Stimulated activated naive CD8-positive, alpha-beta T cell treated with anti-CD3 and anti-CD28 coated beads, Interleukin-15, Interleukin-2, amounts not matched to agents 100 ng/mL and 50 ng/mL, for 24 hours (primary cell): ENCODE measurements at regions not wholly inside any gene's neighbourhood (a gene's known extent, or its start where the extent isn't known, plus 50 kb on each side); places are given as distances from the start of the nearest gene placed in this dataset.
"Not testable (repeated sequence)": the region's sequence is repeated elsewhere in the genome, so short reads cannot be mapped to it uniquely, and the experiment has no call there.

Experiments
- H3K27ac Mint-ChIP-seq: one replicate; pipeline ENCODE4 v1.8.0; 2021; ENCODE audit warnings: mild to moderate bottlenecking, mixed read lengths
- H3K27me3 Mint-ChIP-seq: one replicate; pipeline ENCODE4 v1.8.0; 2021; ENCODE audit warnings: mixed read lengths
- H3K36me3 Mint-ChIP-seq: one replicate; pipeline ENCODE4 v1.8.0; 2021; ENCODE audit warnings: low read depth, mixed read lengths
- H3K4me1 Mint-ChIP-seq: one replicate; pipeline ENCODE4 v1.8.0; 2021; ENCODE audit warnings: low read depth, mixed read lengths
- H3K4me3 Mint-ChIP-seq: one replicate; pipeline ENCODE4 v1.8.0; 2021; ENCODE audit warnings: mild to moderate bottlenecking, mixed read lengths
- H3K9me3 Mint-ChIP-seq: one replicate; pipeline ENCODE4 v1.8.0; 2021; ENCODE audit warnings: mixed read lengths

DNA sequence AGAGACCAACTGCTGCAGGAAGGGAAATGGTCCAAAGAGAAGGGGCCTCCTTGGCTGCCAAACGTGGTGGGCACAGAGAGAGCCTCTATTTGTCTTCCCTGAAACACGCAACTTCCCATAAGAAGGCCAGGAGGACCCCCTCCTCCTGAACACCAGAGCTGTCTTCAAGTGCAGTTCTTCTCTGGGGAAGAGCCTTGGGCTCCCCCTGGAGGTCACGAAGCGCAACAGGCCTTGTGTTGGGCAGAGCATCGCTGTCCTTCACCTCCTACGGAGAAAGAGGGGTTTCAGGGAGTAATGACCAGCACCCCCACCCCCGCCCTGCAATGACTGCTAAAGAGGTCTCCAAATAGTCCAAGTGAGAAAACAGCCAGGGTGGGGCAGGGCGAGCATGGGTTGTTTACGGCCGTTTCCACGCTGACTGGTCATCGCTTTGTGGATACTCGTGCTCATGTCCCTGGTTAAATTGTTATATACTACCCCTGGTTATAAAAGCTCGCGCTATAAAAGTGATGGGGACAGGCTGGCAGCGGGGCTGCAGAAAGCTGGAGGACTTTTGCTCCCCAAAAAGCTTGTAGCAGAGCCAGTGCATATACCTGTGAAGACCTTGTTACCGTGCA, 397.5 kb upstream of the ATP10A start:
- Mint-ChIP-seq H3K36me3 (no peaks in the 10 kb centered on the region), H3K27ac (no peak overlapping the region), H3K9me3 (peaks cover 2% of the 10 kb centered on the region), H3K4me1 (no peaks in the 10 kb centered on the region), H3K27me3 (peaks cover 9% of the 10 kb centered on the region), H3K4me3 (no peak overlapping the region)

DNA sequence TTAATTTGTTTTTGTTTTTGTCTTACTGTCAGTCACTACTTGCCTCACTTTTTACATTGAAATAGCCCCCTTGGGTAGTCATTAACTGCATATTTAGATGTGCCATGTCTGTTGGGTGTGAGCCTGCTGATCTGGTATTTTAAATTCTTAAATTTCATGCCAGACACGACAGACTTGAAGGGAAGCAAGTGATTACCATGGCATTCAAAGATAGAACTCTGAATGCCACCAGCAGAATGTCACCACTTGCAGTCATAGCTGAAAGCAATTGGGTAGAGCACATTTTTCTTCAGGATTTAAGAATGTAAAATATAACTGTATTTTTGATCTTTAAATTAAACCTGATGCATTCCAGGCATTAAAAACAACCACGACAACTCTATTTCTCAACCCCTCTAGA, 396.5 kb upstream of the ATP10A start:
- no peak overlapping the region for H3K27ac Mint-ChIP-seq
- no peak overlapping the region for H3K4me3 Mint-ChIP-seq
- no peaks in the 10 kb centered on the region for H3K36me3 Mint-ChIP-seq
- H3K27me3 Mint-ChIP-seq: peaks cover 9% of the 10 kb centered on the region
- H3K9me3 Mint-ChIP-seq: peaks cover 4% of the 10 kb centered on the region
- no peaks in the 10 kb centered on the region for H3K4me1 Mint-ChIP-seq

DNA sequence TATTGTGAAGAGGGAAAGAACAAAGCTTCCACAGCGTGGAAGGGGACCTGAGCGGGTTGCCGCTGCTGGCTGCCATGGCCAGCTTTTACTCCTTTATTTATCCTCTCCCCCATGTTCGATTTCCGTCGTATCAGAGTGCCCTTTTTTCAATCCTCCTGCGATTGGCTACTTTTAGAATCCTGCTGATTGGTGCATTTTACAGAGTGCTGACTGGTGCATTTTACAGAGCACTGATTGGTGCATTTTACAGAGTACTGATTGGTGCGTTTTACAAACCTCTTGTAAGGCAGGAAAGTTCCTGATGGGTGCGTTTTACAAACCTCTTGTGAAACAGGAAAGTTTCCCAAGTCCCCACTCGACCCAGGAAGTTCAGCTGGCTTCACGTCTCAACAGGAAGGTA, 381.7 kb upstream of the ATP10A start:
- peaks cover 14% of the 10 kb centered on the region for H3K9me3 Mint-ChIP-seq
- H3K27me3 Mint-ChIP-seq, H3K4me1 Mint-ChIP-seq, H3K4me3 Mint-ChIP-seq, H3K36me3 Mint-ChIP-seq, H3K27ac Mint-ChIP-seq: not testable (repeated sequence)

DNA sequence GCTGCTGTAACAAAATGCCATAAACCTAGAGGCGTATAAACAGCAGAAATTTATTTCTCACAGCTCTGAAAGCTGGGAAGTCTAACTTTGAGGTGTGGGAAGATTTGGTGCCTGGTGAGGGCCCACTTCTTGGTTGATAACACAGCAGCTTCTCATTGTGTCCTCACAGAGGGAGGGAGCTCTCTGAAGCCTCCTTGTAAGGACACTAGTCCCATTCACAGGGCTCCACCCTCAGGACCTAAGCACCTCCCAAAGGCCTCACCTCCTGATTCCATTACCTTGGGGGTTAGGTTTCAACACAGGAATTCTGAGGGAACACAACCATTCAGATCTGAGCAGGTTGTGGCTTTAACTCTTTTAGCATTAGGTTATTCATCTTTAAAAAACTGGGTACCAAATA, 380.3 kb upstream of the ATP10A start:
- H3K36me3 Mint-ChIP-seq: no peaks in the 10 kb centered on the region
- no peak overlapping the region for H3K27ac Mint-ChIP-seq
- H3K4me3 Mint-ChIP-seq: no peak overlapping the region
- H3K9me3 Mint-ChIP-seq: peaks cover 9% of the 10 kb centered on the region
- no peaks in the 10 kb centered on the region for H3K27me3 Mint-ChIP-seq
- H3K4me1 Mint-ChIP-seq: no peaks in the 10 kb centered on the region

DNA sequence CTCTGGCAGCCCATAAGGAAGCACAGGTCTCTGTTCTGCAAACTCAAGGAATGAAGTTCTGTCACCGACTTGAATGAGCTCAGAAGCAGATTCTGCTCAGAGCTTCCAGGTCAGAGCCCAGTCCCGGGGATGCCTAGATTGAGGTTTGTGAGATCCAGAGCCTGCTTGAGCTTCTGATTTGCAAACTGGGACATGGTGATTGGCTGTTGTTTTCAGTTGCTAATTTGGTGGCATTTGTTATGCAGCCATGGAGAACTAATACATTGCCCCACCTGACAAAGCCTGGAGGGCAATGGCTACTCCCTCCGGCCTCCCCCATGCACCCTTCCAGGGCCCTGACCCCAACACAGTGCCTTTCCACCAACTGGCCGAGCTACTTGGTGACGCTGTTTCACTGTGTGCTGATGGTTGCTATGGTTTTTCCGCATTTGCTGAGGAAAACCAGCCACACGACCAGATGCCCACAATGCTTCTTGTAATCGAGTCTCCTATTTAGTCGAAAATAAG, 379.5 kb upstream of the ATP10A start:
- Mint-ChIP-seq H3K4me3 (no peak overlapping the region), H3K9me3 (peaks cover 9% of the 10 kb centered on the region), H3K27ac (no peak overlapping the region)

DNA sequence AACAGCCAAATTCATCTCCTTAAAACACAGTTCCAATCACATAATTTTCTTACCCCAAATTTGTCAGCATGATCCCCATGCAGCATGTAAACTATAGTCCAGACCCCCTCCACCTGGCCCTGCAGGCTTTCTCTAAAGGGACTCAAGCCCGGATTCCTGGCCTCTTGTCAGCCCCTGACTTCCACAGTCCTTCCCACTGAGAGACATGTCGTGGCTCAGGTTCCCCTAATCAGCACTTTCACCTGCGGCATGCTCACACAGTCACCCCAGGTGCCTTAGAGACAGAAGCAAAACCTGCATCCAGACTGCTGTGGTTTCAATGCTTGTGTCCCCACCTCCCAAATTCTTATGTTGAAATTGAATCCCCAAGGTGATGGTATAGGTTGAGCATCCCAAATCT, 372.7 kb upstream of the ATP10A start:
- H3K27ac Mint-ChIP-seq: no peak overlapping the region
- peaks cover 9% of the 10 kb centered on the region for H3K9me3 Mint-ChIP-seq
- no peaks in the 10 kb centered on the region for H3K4me1 Mint-ChIP-seq
- H3K36me3 Mint-ChIP-seq: no peaks in the 10 kb centered on the region
- peaks cover 10% of the 10 kb centered on the region for H3K27me3 Mint-ChIP-seq
- no peak overlapping the region for H3K4me3 Mint-ChIP-seq

More for the DNA sequence above, 379.5 kb upstream of the ATP10A start:
- no peaks in the 10 kb centered on the region for H3K36me3 Mint-ChIP-seq
- H3K27me3 Mint-ChIP-seq: no peaks in the 10 kb centered on the region
- no peaks in the 10 kb centered on the region for H3K4me1 Mint-ChIP-seq

DNA sequence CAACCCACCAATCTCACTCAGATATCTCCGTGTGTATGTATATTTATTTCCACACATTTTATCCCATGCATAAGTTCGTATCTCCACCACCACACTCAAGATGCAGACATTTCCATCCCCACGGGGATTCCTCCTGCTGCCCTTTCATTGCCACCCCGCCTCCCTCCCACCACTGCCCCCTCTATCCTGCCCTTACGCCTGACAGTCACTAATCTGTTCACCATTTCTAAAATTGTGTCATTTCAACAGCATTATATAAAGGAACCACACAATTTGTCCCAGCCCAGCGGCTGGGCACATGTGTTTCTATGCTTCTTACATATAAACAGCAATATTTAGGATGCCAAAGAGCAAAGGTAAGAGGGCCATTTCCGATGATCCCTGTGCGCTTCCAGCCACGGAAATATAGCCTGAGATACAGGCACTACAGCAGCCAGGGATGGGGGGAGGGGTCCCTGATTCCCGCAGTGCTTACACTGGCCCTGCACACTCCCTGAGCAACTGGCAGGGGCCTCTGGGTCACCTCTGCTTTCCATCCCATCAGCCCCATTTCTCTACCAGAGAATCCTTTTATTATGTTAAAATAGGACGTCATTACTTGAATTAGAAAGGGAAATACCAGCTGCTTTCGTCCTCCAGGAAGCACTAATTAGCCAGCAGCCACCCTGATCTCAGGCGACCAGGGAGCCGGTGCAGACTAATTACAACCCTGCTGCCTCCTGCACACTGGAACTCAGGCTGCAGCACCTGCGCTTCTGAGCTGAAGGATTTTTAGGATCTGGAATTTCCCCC, 372.0 kb upstream of the ATP10A start:
- H3K27ac Mint-ChIP-seq: no peak overlapping the region
- no peaks in the 10 kb centered on the region for H3K36me3 Mint-ChIP-seq
- H3K4me3 Mint-ChIP-seq: no peak overlapping the region
- peaks cover 10% of the 10 kb centered on the region for H3K27me3 Mint-ChIP-seq
- H3K9me3 Mint-ChIP-seq: peaks cover 9% of the 10 kb centered on the region
- H3K4me1 Mint-ChIP-seq: no peaks in the 10 kb centered on the region

DNA sequence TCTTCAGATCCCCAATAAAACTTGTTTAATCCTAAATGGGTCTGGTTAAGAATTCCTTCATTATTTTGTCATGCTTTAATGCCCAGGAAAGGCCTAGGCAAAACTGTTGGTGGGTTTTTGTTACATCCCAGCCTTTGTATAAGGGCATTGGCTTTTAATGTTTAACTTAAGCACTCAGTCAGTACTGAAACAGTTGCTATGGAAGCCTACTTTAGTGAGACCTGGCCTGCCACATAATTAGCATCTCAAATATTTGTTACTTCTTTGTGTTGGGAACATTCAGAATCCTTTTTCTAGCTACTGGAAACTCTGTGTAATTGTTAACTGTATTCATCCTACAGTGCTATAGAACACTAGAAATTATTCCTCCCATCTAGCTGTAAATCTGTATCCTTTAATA, 369.6 kb upstream of the ATP10A start:
- Mint-ChIP-seq H3K4me3 (no peak overlapping the region), H3K36me3 (no peaks in the 10 kb centered on the region)

DNA sequence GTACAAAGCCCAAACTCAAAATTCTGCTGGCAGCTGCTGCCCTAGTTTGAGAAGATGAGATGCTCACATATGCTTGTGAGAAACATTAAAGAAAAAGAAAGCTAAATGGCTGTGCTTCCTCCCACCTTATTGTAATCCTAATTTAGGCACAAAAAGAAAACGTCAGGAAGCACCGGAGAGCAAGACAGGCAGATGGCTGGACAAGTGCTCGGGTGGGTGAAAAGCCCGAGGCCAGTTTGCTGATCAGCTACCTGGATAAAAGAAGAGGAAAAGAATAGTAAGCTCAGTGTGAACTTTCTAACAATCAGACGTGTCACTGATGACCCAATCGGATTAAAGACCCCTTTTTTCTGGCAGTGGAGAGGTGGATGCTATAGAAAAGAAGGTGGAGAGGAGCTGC, 368.0 kb upstream of the ATP10A start:
- Mint-ChIP-seq H3K9me3 (peaks cover 22% of the 10 kb centered on the region), H3K4me1 (no peaks in the 10 kb centered on the region), H3K4me3 (no peak overlapping the region), H3K27me3 (peaks cover 10% of the 10 kb centered on the region), H3K27ac (no peak overlapping the region), H3K36me3 (no peaks in the 10 kb centered on the region)

More for the DNA sequence above, 369.6 kb upstream of the ATP10A start:
- Mint-ChIP-seq H3K27me3 (peaks cover 10% of the 10 kb centered on the region), H3K27ac (no peak overlapping the region), H3K9me3 (peaks cover 16% of the 10 kb centered on the region), H3K4me1 (no peaks in the 10 kb centered on the region)

DNA sequence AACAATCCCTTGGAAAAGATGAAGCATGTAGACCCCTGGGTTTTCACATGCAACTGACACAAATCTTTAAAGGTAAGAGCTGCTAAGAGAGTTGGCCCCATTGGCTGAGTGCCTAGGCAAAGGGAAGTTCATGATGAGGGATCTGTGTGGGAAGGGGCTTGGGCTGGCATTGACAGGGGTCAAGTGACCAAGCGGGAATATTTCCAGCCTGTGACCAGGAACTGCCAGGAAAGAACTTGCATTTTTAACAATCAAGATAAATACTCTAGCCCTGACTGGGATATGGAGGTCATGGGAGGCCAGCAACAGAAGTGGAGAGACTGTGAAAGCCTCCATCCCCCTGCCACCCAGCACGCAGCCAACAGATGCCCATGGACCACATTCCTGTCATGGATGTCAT, 361.1 kb upstream of the ATP10A start:
- no peak overlapping the region for H3K27ac Mint-ChIP-seq
- no peaks in the 10 kb centered on the region for H3K36me3 Mint-ChIP-seq
- peaks cover 14% of the 10 kb centered on the region for H3K9me3 Mint-ChIP-seq
- no peaks in the 10 kb centered on the region for H3K27me3 Mint-ChIP-seq
- H3K4me1 Mint-ChIP-seq: no peaks in the 10 kb centered on the region
- no peak overlapping the region for H3K4me3 Mint-ChIP-seq

DNA sequence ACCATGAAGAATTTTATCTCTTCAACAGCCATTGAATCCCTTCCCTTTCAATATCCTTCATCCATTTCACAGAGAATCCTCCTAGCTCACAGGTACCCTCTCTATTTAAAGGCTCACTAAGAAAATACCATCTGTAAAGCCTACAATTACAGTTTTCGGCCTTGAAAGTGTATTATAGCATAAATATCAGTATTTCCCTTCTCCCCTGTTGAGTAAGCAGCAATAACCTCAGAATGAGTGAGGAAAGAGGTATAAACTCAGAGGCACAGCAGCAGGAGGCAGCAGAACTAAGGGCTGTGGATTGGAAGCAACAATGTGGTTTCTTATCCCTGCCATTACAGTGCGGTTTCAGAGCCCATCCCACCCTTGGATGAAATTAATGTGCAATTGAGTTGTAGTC, 360.6 kb upstream of the ATP10A start:
- no peaks in the 10 kb centered on the region for H3K36me3 Mint-ChIP-seq
- H3K27me3 Mint-ChIP-seq: no peaks in the 10 kb centered on the region
- no peak overlapping the region for H3K27ac Mint-ChIP-seq
- peaks cover 9% of the 10 kb centered on the region for H3K9me3 Mint-ChIP-seq
- no peak overlapping the region for H3K4me3 Mint-ChIP-seq
- H3K4me1 Mint-ChIP-seq: no peaks in the 10 kb centered on the region

DNA sequence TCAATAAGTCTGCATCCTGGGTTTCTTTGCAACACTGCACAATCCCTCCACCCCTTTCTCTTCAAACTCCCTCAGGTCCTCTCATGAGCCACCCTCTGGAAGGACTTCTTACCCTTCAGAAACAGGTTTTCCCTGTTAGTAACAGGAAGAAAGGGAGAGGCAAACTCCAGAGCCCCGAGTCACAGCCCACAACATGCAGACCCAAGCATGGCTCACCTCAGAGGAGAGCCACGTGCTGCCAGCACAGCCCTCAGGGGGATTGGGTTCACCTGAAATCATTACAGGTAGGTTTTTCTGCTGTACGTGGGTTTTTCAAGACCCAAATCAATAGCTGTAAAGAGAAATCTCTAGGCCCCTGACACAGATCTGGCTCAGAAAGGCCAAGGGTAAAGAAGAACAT, 359.7 kb upstream of the ATP10A start:
- Mint-ChIP-seq H3K4me3 (no peak overlapping the region), H3K9me3 (peaks cover 9% of the 10 kb centered on the region), H3K27me3 (no peaks in the 10 kb centered on the region), H3K36me3 (no peaks in the 10 kb centered on the region), H3K4me1 (no peaks in the 10 kb centered on the region), H3K27ac (no peak overlapping the region)

DNA sequence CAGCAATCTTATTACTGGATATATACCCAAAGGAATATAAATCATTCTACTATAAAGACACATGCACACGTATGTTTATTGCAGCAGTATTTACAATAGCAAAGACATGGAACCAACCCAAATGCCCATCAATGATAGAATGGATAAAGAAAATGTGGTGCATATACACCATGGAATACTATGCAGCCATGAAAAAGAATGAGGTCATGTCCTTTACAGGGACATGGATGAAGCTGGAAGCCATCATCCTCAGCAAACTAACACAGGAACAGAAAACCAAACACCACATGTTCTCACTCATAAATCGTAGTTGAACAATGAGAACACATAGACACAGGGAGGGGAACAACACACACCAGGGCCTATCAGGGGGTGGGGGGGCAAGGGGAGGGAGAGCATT, 353.9 kb upstream of the ATP10A start:
- not testable (repeated sequence) for H3K4me1 Mint-ChIP-seq, H3K27ac Mint-ChIP-seq, H3K36me3 Mint-ChIP-seq, H3K27me3 Mint-ChIP-seq, H3K4me3 Mint-ChIP-seq, H3K9me3 Mint-ChIP-seq

DNA sequence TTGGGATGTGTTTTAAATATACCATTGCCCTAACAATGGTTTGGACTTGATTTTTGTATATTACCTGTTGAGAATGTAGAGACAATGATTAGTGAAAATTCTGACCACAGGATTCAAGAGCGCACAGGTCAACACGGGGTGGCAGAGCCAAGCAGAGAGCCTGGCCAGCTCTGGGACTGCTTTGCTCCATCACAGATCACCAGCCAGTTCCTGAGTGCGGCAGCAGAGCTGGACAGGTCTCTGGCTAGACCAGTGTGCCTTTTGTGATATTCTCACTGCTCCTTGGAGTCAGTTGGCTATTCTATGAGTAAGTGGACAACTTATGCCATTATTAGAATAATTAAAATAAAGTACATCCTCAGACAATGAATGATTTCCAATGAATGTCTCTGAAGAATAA, 351.2 kb upstream of the ATP10A start:
- Mint-ChIP-seq H3K27me3 (no peaks in the 10 kb centered on the region), H3K4me1 (no peaks in the 10 kb centered on the region), H3K27ac (no peak overlapping the region), H3K9me3 (no peaks in the 10 kb centered on the region), H3K4me3 (no peak overlapping the region), H3K36me3 (no peaks in the 10 kb centered on the region)

DNA sequence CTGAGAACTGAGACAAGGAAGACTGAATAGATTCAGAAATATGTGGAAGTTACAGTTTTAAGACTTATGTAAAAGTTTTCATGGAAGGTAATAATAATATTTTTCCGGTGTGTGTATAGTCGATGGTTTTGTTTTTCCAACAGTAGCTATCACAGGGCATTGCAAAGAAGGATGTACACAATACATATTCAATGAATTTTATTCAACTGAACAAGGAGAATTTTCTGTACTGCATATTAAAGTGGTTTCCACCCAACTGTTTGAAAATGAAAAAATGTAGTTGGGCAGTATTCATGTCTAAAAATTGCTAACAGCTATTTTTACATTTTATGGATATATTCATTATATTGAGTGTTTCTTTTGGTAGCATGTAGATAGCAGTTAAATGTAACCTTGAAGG, 350.3 kb upstream of the ATP10A start:
- H3K4me1 Mint-ChIP-seq: no peaks in the 10 kb centered on the region

DNA sequence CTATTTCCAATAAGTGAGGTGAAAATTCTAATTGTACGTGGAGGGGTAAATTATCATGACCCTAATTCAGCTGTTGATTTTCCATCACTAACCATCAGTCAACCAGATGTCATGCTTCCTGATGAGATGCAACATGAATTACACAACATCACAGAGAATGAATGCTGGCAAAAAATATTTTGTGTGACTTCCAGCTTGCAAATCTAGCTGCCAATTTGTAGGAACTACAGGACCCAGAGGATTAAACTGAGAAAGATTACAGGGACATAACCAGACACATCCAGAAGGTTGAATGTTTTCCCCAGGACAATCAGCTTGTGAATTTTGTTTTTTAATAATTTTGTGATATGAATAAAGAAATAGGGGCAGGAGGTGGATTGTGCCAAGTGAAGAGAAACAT, 349.0 kb upstream of the ATP10A start:
- Mint-ChIP-seq H3K4me1 (no peaks in the 10 kb centered on the region), H3K36me3 (no peaks in the 10 kb centered on the region), H3K27me3 (no peaks in the 10 kb centered on the region), H3K27ac (no peak overlapping the region), H3K4me3 (no peak overlapping the region), H3K9me3 (no peaks in the 10 kb centered on the region)

More for the DNA sequence above, 350.3 kb upstream of the ATP10A start:
- Mint-ChIP-seq H3K27me3 (no peaks in the 10 kb centered on the region), H3K4me3 (no peak overlapping the region), H3K9me3 (no peaks in the 10 kb centered on the region), H3K36me3 (no peaks in the 10 kb centered on the region), H3K27ac (no peak overlapping the region)
